Muscle of arm (tissue), 1 donor: ENCODE measurements at regions not wholly inside any gene's neighbourhood (a gene's known extent, or its start where the extent isn't known, plus 50 kb on each side); places are given as distances from the start of the nearest gene placed in this dataset.
"Not testable (repeated sequence)": the region's sequence is repeated elsewhere in the genome, so short reads cannot be mapped to it uniquely, and the experiment has no call there.

Experiments used
- DNase-seq: peaks from one replicate; pipeline ENCODE4 v3.0.0-alpha.2; 2013

DNA sequence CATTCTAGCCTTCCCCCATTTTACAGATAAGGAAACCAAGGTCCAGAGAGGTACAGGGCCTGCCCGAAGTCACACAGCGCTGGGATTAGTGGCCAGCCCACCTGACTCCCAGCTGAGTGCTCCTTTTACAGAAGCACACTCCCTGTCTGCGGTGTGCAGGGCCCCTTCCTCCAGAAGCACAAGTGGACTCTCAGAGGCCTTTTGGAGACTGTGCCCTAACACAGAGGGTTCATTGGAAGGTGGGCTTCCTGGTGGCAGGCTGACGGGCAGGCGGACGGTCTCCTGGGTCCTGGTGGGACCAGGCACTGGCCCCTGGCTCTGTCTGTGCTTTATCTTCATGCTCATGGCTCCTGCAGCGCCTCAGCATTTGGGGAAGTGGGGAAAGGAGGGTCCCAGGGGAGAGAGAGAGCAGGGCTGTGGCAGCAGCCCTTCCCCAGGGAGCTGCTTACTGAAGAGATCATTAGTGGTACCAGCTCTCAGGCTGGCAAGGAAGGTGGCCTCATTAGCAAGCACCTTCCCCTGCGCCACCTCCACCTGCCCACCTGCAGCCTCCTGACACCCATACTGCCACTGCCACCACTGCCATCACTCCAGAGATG is 83.1 kb upstream of the GOLGA6L4 start:
- DNase-seq = not testable (repeated sequence)

DNA sequence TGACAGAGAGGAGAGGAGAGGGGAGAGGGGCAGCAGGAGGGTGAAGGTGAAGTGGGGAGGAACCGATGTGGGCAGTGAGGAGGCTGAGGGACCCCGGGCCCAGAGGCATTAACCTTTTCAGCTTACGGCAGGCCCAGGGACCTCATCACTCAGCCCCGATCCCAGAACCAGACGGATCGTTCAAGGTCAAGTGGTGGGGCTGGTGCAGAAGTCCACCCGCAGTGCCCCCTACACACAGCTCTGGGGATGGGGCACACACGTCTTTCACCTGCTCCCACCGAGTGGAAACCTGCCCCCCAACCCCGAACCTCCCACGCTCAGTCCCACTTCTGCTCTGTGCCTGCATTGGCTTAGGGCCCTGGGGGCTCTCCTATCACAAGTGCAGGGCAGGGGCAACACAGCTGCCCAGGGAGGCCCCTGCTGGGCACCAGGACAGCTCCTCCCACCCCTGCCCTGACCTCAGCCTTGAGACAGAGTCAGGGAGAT is 81.9 kb upstream of the GOLGA6L4 start:
- not testable (repeated sequence) for DNase-seq

DNA sequence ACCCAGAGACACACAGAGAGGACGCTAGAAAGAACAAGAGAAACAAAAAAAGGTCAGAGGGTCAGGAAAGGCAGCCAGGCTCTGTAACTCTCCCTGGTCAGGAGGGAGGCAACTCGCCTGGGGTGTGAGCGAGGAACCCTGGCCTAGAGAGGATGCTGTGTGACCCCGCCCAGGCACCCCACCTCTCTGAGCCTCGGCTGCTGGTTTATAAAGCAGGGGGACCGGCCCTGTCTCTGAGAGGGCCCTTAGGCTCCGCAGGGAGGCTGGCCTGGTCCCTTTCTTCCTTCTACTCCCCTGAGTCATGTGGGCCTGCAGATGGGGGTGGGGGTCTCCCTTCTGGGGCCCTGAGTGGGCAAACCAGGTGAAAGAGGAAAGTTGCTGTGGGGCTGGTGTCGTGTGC is 81.3 kb upstream of the GOLGA6L4 start:
- not testable (repeated sequence) for DNase-seq

DNA sequence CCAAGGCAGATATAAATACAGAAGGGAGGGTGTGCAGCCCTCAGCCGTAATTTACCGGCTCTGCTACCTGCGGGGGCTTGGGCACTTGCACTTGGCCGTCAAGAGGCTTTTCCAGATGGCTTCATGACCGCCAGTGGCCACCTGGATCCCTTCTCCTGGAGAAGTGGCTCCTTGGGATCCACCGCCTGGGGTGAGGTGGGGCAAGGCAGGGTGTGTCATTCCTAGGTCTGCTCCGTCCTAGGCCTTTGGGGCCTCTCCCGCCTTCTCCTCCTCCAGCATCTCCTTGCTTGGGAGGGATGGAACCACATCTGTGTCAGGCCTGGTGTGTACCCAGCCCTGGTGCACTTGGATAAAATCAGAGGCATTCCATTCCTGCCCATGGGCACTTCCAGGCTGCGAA is 80.8 kb upstream of the GOLGA6L4 start:
- DNase-seq = not testable (repeated sequence)

DNA sequence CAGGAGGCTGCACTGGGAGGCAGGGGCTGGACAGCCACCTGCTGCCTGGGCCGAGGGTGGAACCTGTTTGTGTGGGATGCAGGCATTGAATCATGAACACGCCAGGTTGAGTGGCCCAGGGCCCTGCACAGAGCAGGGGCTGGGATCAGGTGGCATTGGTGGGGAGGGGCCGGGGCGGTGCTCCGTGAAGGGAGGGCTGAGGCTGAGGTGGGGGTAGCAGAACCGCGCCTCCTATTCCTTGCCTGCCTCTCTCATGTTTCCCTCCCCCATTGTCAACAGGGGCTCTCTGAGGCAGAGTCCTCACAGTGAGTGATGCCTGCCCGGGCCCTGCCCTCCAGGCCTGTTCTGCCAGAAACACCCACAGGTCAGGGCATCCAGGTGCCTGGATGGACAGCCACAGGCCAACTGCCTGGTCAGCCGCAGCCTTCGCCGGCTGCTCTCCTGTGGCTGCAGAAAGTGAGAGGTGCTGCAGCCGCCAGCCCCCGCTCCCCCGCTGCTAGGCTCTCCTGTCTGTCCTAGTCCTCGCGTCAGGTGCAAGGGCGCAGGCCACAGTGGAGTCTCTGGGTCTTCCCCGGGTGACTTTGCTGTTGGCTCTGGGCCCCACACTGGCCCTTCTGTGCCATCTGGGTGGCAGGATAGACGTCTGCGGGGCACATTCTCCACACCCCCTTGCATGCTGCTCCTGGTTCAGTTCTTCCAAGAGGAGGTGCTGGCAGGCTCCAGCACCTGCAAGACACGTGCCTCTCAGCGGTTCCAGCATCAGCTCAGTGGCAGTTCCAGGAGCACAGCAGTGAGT is 79.6 kb upstream of the GOLGA6L4 start:
- not testable (repeated sequence) for DNase-seq

GRCh38 chr15:84156588-84156840 is 79.1 kb upstream of the GOLGA6L4 start:
- DNase-seq = not testable (repeated sequence)

GRCh38 chr15:84157056-84157632 is 78.4 kb upstream of the GOLGA6L4 start:
- DNase-seq = not testable (repeated sequence)

DNA sequence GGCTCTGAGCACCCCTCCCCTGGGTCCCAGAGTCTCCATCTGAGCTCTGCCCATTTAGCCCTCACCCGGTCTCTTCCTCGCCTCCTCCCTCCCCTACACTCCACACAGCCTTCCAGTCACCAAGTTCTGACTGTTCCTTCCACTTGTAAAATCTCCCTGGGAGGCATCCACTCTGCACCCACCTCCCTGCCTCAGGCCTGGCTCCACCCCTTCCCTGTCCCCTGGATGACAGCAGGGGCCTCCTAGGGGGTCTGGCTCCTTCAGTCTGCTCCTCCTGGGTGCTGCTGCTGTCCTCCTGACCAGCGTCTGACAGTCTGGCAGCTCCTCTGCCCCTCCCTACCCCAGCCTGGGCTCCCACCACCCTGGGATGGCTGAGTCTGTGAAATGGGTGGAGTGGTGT is 77.7 kb upstream of the GOLGA6L4 start:
- not testable (repeated sequence) for DNase-seq

DNA sequence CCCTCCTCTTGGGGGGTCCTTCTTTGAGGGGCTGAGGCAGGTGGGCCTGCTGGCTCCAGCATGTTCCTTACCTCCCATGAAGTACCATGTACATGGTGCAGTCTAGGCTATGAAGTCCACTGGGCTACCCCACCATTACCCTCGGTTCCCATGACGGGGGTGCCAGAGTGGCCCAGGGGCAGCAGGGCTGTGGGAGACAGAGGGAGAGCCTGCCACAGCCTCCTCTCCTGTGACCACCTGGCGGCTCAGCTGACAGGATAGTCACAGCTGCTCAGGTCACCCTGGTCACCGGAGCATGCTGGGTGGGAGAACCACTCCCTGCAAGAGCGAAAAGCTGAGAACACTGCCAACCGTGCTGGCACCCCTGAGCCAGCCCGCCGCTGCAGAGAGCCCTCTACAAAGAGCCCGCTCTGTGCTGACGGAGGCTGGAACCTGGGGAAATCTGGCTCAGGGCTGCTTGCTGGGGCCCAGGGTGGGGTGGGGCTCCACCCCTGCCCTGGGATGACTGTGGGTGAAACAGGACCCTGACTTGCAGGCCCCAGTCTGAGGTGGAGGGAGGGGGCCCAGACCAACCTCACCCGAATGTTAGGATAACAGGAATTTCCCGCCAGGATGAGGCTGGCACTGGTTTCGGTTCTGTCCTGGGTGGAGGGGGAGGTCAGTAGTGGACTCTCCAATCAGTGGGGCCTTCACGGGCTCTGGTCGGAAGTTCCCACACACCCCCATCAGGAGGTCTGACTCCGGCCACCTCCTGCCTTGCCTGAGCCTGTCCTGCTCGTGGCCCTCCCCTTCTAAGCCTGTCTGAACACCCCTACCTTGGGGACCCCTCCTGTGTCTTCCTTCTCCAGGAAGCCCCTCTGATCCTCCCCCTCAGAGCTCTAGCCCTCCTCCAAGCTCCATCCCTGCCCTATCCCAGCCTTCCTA is 76.0 kb upstream of the GOLGA6L4 start:
- DNase-seq = not testable (repeated sequence)

- DNase-seq = not testable (repeated sequence)
Observed at GRCh38 chr15:84164423-84165292, 70.9 kb upstream of the GOLGA6L4 start.

DNA sequence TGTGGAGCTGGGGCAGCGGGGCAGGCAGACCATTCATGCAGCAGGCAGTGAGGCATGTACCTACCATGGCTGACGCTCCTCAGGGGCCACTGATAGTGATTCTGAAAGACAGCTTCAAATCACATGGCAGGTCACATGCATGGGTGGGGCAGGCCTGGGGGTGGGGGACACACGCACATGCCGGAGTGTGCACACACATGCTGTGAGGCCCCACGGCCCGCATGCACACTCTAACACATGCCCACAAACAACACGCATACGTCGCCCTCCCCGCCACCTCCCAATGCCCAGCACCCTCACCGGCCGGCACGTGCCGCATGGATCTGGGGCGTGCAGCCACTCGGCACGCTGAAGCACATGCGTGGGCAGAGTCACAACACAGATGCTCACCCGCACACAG is 65.5 kb upstream of the GOLGA6L4 start:
- DNase-seq = not testable (repeated sequence)

GRCh38 chr15:84173231-84173610 is 62.4 kb upstream of the GOLGA6L4 start:
- DNase-seq = not testable (repeated sequence)
